ENCODE measurements at regions not wholly inside any gene's neighbourhood (a gene's known extent, or its start where the extent isn't known, plus 50 kb on each side); places are given as distances from the start of the nearest gene placed in this dataset.

GRCh38 chr3:24624938-24625681 is 130.5 kb upstream of the THRB start:
- H3K14ac ChIP-seq (ENCODE audit: insufficient read length) = no peak overlapping the region
- H3K79me1 ChIP-seq (ENCODE audit: low read depth, low read length) = no peaks in the 10 kb centered on the region
- H3K9me3 ChIP-seq (ENCODE audit: insufficient read depth in 2 of 2, low read depth in 1 of 2, low read length in 1 of 2) = peaks cover 0 to 11% of the 10 kb centered on the region in 2 experiments; a peak in 2 of 4 replicates
- CTCF ChIA-PET (ENCODE audit: partially characterized antibody) = interaction anchor here (0.6 to 1.8 kb wide), 2 partner anchors 21 to 129 kb away, joined by 3 to 5 read pairs; no protein-coding TSS in a partner anchor
- no peak overlapping the region; the same call in 1 of the 2 replicates for H2BK5ac ChIP-seq (ENCODE audit: low read depth, low read length)
- no peak overlapping the region for H3K18ac ChIP-seq (ENCODE audit: extremely low read depth, low read length)
- H2AFZ ChIP-seq (ENCODE audit: low read length) = no peak overlapping the region
- no peak overlapping the region for H3K4me3 ChIP-seq (ENCODE audit: extremely low read depth in 1 of 4, insufficient read depth in 2 of 4, low read depth in 3 of 4, low read length in 4 of 4)
- POLR2A ChIA-PET (ENCODE audit: partially characterized antibody) = no interaction called here
- H3K56ac ChIP-seq (replicated peaks; ENCODE audit: insufficient read length, low read depth, low read length) = no peak overlapping the region
- H2BK20ac ChIP-seq (ENCODE audit: low read length) = no peak overlapping the region
- H3K36me3 ChIP-seq (ENCODE audit: control insufficient read depth in 2 of 4, insufficient read depth in 4 of 4, low read length in 3 of 4) = no peaks in the 10 kb centered on the region; a peak in 1 of 8 replicates
- H4K91ac ChIP-seq (replicated peaks; ENCODE audit: insufficient read length, low read length) = no peak overlapping the region
- no peak overlapping the region for H4K8ac ChIP-seq (ENCODE audit: extremely low read depth, insufficient read depth, low read length)
- H3K27ac ChIP-seq (ENCODE audit: low read depth, low read length) = no peak overlapping the region
- H4K20me1 ChIP-seq (replicated peaks in 1 of 2; ENCODE audit: control insufficient read depth in 1 of 2, insufficient read depth in 2 of 2, low read length in 2 of 2) = no peaks in the 10 kb centered on the region
- no peak overlapping the region for H2BK120ac ChIP-seq (replicated peaks; ENCODE audit: low read depth, low read length)
- H3K4me2 ChIP-seq (ENCODE audit: insufficient read depth in 1 of 2, low read depth in 2 of 2, low read length in 2 of 2) = no peak overlapping the region
- H3K4ac ChIP-seq (replicated peaks; ENCODE audit: insufficient read length, low read depth, low read length) = no peak overlapping the region
- TF ChIP-seq TEAD4 (IDR thresholded peaks at IDR 0.05; ENCODE audit: low read depth, low read length) = no peak
- TF ChIP-seq CHD1 (IDR thresholded peaks at IDR 0.05; ENCODE audit: low read depth, low read length) = no peak
- TF ChIP-seq HDAC6 (IDR thresholded peaks at IDR 0.05; ENCODE audit: low read depth, low read length) = no peak
- no peak for TF ChIP-seq NRF1 (IDR thresholded peaks at IDR 0.05; ENCODE audit: low read depth, low read length)
- TF ChIP-seq SRF (IDR thresholded peaks at IDR 0.05; ENCODE audit: low read depth, low read length) = no peak
- H2BK12ac ChIP-seq (ENCODE audit: low read depth, low read length) = no peak overlapping the region
- peak overlapping the region; percentile 25 for H4K5ac ChIP-seq (ENCODE audit: insufficient read length, low read depth, low read length)
- no peaks in the 10 kb centered on the region; the same call in 1 of the 2 replicates for H3K23me2 ChIP-seq (ENCODE audit: low read depth, low read length)
- H3K79me2 ChIP-seq (ENCODE audit: control insufficient read depth in 1 of 2, insufficient read depth in 2 of 2, low read length in 2 of 2) = no peaks in the 10 kb centered on the region
- DNase-seq (ENCODE audit: low read depth in 1 of 2, low spot score in 2 of 2) = no peak
- no peaks in the 10 kb centered on the region for H3K4me1 ChIP-seq (replicated peaks in 1 of 4; ENCODE audit: control insufficient read depth in 3 of 4, insufficient read depth in 4 of 4, low read length in 3 of 4)
- no peak overlapping the region for H3K9ac ChIP-seq (replicated peaks in 1 of 4; ENCODE audit: extremely low read depth in 1 of 4, low read depth in 3 of 4, low read length in 3 of 4)
- H3K23ac ChIP-seq (ENCODE audit: insufficient read length) = no peak overlapping the region
- peak; percentile 66 for FAIRE-seq
- WGBS, 2 experiments (ENCODE audit: extremely low coverage in 1 of 2, insufficient coverage in 1 of 2, insufficient read length in 1 of 2, insufficient replicate concordance in 2 of 2, low coverage in 1 of 2, low lambda C conversion rate in 2 of 2, missing lambda C conversion rate in 1 of 2) = 91% methylated on average over 2 of the region's 2 CpGs; no CpG with 5 or more reads in 1 of the 2 experiments
- no peaks in the 10 kb centered on the region for H3K27me3 ChIP-seq (replicated peaks in 1 of 4; ENCODE audit: control insufficient read depth in 3 of 4, extremely low read depth in 1 of 4, insufficient read depth in 3 of 4, low read length in 3 of 4)
- no peak overlapping the region for H2AK5ac ChIP-seq (ENCODE audit: low read depth, low read length)
- H2BK15ac ChIP-seq (ENCODE audit: low read length) = no peak overlapping the region

All from H1 (cell line).